Activated CD8-positive, alpha-beta memory T cell treated with anti-CD3 and anti-CD28 coated beads for 48 hours (primary cell): ENCODE measurements at regions not wholly inside any gene's neighbourhood (a gene's known extent, or its start where the extent isn't known, plus 50 kb on each side); places are given as distances from the start of the nearest gene placed in this dataset.
"Not testable (repeated sequence)": the region's sequence is repeated elsewhere in the genome, so short reads cannot be mapped to it uniquely, and the experiment has no call there.

Experiments
- DNase-seq, 3 experiments: peaks; one replicate each; pipeline ENCODE4 v3.0.0-alpha.2; 2020; ENCODE audit warnings: low read depth in 2 of 3, low spot score in 2 of 3

GRCh38 chr6:21880249-21880648, 286.7 kb downstream of the SOX4 start:
- not testable (repeated sequence) for DNase-seq

DNA sequence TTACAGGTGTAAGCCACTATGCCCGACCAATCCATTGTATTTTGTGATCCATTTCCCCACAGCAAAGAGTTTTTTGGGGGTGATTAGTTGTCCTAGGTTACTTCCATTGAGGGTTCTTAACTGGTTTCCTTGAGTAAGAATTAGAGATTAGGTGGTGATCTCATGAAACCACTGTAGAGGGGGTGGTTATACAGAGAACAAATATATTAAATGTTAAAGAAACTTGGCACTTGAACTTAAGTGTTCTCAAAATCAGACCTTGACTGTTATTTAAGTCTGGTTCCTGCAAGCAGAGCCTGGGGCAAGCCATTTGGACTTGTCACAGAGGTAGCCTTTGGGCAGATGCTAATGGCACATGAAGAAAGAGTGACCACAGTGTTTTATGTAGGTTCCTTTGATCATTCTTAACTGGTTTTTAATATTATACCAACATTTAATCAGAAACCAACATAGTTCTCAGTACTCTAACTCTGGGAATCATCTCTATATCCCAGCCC, 288.5 kb downstream of the SOX4 start:
- no peak for DNase-seq

GRCh38 chr6:21883595-21884328, 290.2 kb downstream of the SOX4 start:
- DNase-seq = no peak

GRCh38 chr6:21885111-21885510, 291.6 kb downstream of the SOX4 start:
- no peak for DNase-seq

- DNase-seq = no peak
Measured at GRCh38 chr6:21885532-21886114, 292.1 kb downstream of the SOX4 start.

DNA sequence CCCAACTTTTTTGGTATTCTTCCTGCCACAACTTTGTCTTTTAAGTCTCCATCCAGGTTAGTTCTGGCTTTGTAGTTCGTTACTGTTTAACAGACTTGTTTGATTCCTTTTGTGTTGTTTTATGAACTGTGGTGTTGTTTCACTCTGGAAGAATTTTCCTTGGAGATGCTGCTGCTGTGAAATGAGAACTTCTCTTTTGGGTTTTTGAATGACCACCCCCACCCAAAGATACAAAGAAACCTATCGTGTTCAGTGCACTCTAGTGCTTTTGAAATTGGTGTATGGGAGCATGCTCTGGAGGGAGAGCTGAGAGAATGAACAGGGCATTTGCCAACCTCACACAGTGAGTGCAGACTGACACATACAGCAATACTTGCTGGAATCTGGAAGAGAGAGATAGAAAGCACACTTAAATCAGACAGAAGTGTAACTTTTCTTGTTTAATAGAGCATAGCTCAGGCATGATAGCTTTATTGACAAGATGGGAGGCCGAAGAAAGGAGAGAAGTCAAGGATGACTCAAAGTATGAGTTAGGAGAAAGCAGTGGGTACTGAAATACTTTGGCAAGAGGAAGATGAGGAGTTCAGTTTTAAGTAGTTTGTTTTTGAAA, 293.1 kb downstream of the SOX4 start:
- DNase-seq = no peak

DNA sequence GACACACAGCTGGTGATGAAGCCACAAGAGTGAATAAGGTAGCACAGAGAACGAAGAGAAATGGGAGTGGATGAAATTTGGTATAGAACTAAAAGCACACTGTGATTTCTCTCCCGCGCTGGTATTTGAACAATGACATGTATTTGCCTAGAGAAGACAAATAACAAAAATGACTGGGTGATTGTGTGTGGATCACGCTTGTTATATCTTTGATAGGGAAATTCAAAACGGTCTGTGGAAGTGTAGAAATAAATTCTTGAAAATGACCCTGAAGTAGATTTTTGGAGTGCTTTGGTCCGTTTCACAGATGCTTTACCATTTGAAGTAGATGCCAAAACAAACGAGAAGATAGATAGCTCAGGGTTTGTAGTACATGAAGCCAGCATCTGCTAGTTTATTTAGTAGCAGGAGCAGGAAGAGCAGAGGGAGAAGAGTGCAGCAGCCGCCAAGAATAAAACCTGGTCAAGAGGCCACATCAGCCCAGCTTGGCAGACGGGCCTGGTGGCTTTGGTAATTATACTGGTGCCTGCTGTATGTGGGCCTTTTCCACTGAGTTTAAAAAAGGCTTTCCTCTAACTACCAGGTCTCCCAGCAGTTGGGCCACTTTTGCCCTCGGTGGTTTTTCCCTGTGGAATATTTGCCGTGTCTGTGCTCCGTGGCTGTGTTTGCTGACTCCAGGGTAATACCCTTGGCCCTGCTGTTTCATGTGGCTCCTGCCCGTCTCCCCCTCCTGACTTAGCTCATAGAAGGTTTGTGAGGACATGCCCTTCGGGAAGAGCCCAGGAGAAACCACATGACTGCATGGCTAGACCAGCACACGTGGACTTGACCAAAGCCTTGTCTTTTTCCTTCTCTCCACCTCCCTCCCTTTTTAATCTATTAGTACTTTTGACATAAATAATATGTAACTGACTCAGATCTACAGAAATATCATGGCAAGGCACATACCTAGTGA, 294.0 kb downstream of the SOX4 start:
- no peak for DNase-seq

DNA sequence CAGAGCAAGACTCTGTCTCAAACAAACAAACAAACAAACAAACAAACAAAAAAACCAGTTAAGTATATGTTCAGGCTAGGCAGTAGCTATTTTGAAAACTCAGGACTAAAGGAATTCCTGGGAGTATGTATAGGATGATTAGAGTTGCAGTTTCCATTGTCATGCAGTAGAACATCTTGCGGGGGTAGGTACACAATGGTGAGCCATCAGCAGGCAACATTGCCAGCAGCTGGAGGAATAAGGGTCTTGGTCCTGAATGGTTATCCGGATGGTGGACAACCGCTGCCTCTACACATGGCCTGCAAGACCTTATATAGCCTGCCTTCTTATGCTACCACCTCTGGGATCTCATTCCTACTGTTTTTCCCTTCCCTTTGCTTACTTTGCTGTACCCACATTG, 297.5 kb downstream of the SOX4 start:
- DNase-seq = no peak

- no peak for DNase-seq
Measured at GRCh38 chr6:21893793-21894192, 300.2 kb downstream of the SOX4 start.

GRCh38 chr6:21895555-21895954, 302.0 kb downstream of the SOX4 start:
- no peak for DNase-seq

DNA sequence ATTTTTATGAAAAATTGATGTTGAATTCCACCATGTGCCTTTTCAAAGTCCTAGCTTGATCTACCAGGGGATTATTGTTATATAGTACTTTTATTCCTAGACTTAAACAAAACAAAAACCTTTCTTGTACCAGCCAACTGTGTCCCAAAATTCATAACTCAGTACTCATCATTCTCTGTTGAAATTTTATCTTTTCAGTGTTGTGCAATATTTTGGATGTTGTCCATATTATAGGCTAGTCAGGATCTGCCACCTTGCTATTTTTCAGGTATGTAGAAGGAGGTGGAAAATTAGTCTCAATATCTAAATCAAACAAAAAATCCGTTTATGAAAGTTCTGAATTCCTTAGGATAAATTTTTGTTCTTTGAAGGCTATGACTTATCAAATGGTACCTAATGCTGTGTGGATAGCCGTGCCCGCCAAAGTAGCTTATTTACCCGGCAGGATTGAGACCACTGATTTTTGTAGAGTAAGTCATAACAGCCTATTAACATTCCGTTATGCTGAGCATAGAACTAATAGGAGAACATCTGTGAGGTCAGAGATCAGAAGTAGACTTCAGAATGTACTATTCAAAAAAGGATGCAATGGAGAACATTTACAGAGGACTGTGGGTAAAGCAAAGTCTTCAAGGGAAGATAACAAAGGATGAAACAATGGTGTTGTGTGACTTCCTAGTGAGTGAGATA, 304.7 kb downstream of the SOX4 start:
- no peak for DNase-seq

DNA sequence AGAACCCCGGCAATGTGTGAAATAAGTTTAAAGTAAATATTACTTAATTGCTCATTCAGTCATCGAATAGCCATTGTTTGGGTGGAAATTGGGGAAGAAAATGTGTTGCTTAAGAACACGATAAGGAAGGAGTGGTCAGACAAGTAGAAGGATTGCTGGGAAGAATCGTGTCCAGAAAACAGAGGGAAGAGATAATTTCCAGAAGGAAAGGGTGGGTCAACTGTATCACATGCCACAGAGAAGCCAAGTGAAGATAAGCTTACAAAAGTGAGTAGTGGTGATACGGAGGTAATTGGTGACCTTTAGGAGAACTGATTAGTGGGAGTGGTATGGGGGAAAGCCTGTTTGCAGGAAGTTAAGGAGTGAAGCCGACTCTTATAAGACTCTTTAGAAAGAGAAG, 306.2 kb downstream of the SOX4 start:
- no peak for DNase-seq

DNA sequence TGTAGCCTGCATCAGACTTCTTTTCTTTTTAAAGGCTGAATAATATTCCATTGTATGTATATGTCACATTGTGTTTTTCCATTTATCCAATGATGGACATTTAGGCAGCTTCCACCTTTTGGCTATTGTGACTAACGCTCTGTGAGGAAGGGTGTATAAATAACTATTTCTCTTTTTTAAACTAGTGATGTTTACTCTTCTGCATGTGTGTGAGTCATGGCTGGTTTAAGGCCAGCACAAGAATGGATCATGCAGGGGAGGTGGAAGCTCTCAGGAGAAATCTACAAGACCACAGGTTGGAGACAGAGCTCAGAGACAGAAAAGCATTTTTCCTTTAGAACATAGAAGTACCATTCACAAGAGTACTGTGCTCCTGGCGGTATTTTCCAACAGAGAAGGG, 307.2 kb downstream of the SOX4 start:
- no peak for DNase-seq

DNA sequence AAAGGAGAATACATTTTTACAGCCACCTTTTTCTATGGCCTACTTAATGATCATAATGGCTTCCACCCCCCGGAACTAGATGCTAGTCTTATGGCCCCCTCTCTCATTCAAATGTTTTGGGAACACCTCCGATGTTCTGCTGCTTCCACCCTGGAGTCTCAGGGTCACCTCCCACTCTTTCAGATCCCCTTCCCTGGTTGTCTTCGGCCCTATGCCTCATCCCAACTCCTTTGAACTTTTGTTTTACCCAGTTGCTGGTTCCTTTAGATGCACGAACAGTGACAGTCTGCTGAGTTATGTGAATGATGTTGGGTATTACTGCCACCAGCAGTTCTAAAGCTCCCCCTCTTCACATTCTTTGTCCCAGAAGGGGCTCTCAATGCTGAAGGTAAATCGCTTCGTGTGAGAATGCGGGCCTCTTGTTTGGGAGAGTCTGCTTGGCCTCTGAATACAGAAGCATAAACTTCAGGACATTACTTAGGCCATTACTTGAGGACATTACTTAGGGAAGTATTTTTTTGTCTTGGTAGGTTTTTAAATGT, 309.1 kb downstream of the SOX4 start:
- DNase-seq = no peak

DNA sequence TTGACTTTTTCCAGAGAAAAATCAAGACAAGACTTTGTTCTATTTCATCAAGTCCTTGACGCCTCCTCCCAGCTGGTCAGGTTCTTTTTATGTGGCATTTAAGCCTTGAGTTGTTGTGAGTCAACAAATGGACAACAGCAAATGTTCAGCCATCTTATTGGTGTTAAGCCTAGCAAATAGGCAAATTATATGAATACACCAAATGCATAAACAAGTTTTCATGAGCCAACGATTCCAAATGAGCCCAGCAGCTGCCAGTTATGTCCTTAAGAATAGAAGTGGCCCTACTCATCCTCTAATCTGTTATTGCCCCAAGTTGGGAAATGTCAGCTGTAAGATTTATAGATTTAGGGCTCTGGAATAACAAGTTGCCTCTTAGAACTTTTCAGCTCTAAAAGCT, 312.0 kb downstream of the SOX4 start:
- DNase-seq = no peak

DNA sequence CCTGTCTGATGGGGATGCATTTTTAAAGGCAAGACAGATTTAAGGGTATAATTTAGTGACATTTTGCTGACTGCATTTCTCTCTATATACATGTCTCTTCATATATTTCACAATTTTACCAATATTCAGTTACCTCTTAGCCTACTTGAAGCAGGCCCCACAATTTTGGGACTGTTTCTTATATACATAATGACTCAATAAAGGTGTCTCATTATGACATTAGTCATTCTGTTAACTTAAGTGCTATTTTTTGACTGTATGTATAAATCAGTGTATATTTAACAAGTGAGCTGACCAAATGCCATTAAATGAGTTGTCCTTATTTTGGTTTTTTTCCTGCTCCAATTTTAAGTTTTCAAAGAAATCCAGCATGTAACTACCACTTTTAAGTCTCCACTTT, 313.3 kb downstream of the SOX4 start:
- DNase-seq = no peak

DNA sequence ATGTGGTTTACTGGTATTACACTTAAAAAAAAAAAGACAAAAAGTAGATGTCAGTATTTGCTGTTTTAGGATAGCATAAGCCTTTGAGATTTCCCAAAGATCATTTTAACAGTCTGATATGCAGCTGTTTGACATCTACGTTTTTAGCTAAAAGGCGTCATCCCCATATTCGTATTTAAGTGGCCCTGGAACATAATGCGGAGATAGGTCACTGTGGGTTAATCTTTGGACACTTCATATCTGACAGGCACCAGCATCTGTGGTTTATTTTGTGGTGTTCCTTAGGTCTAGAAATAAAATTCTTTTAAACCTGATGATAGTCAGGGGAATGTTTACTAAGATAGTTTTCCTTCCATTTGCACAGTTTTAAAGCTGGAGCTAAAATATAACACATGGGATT, 313.7 kb downstream of the SOX4 start:
- DNase-seq = no peak

- no peak for DNase-seq
Measured at GRCh38 chr6:21908161-21908848, 314.8 kb downstream of the SOX4 start.

GRCh38 chr6:21909321-21909720, 315.8 kb downstream of the SOX4 start:
- no peak for DNase-seq

DNA sequence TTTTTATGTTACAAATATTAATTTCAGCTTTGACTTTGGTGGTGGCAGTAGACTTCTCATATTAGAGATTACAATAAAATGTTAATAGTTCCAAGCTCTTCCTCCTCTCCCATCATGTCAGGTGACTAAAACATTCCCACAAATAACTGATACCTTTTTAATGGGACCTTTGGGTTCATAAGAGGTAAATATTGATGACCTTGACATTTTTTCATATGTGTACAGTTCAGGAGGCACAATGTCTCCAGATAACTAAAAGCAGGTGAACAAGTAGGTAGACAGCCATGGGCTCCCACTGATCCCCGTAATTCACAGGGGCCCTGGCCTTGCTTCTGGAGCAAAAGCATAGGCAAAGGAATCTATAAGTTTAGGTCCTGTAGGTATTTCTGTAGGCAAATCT, 317.7 kb downstream of the SOX4 start:
- DNase-seq = no peak
